Stimulated activated CD4-positive, alpha-beta T cell treated with anti-CD3 and anti-CD28 coated beads, TNF-alpha, amount 100 ng/mL, for 48 hours (primary cell): ENCODE measurements at regions not wholly inside any gene's neighbourhood (a gene's known extent, or its start where the extent isn't known, plus 50 kb on each side); places are given as distances from the start of the nearest gene placed in this dataset.
"Not testable (repeated sequence)": the region's sequence is repeated elsewhere in the genome, so short reads cannot be mapped to it uniquely, and the experiment has no call there.

Experiments
- DNase-seq, 3 donors: peaks; one replicate each; pipeline ENCODE4 v3.0.0-alpha.2; 2020; ENCODE audit warnings: low read depth in 3 of 3

GRCh38 chr18:14989569-14989968 lies 241.6 kb downstream of the ANKRD30B start:
- not testable (repeated sequence) for DNase-seq

- not testable (repeated sequence) for DNase-seq
Measured at GRCh38 chr18:14991934-14992445, 244.0 kb downstream of the ANKRD30B start.

- DNase-seq, result not testable (repeated sequence)
Measured at GRCh38 chr18:14992758-14993157, 244.8 kb downstream of the ANKRD30B start.

- DNase-seq, result not testable (repeated sequence)
Measured at GRCh38 chr18:14995023-14995422, 247.1 kb downstream of the ANKRD30B start.

GRCh38 chr18:14997357-14997756 lies 249.4 kb downstream of the ANKRD30B start:
- DNase-seq, result no peak

GRCh38 chr18:14997899-14998298 lies 249.9 kb downstream of the ANKRD30B start:
- DNase-seq, result not testable (repeated sequence)

- not testable (repeated sequence) for DNase-seq
Measured at GRCh38 chr18:14998360-14999042, 250.5 kb downstream of the ANKRD30B start.

GRCh38 chr18:14999085-14999975 lies 251.4 kb downstream of the ANKRD30B start:
- no peak for DNase-seq

GRCh38 chr18:15000119-15001037 lies 252.4 kb downstream of the ANKRD30B start:
- not testable (repeated sequence) for DNase-seq

- DNase-seq, result not testable (repeated sequence)
Measured at GRCh38 chr18:15001038-15001794, 253.2 kb downstream of the ANKRD30B start.

GRCh38 chr18:15001795-15002107 lies 253.8 kb downstream of the ANKRD30B start:
- DNase-seq, result not testable (repeated sequence)

GRCh38 chr18:15002765-15003164 lies 254.8 kb downstream of the ANKRD30B start:
- DNase-seq, result not testable (repeated sequence)

GRCh38 chr18:15003231-15003630 lies 255.3 kb downstream of the ANKRD30B start:
- not testable (repeated sequence) for DNase-seq

GRCh38 chr18:15003636-15004269 lies 255.8 kb downstream of the ANKRD30B start:
- not testable (repeated sequence) for DNase-seq

GRCh38 chr18:15004270-15004973 lies 256.4 kb downstream of the ANKRD30B start:
- DNase-seq, result not testable (repeated sequence)

GRCh38 chr18:15005313-15006130 lies 257.6 kb downstream of the ANKRD30B start:
- no peak for DNase-seq

- not testable (repeated sequence) for DNase-seq
Measured at GRCh38 chr18:15006616-15007015, 258.6 kb downstream of the ANKRD30B start.

GRCh38 chr18:15026041-15026440 lies 278.1 kb downstream of the ANKRD30B start:
- not testable (repeated sequence) for DNase-seq

GRCh38 chr18:15028037-15028436 lies 280.1 kb downstream of the ANKRD30B start:
- DNase-seq, result not testable (repeated sequence)
